ENCODE measurements at regions not wholly inside any gene's neighbourhood (a gene's known extent, or its start where the extent isn't known, plus 50 kb on each side); places are given as distances from the start of the nearest gene placed in this dataset.
"Not testable (repeated sequence)": the region's sequence is repeated elsewhere in the genome, so short reads cannot be mapped to it uniquely, and the experiment has no call there.

- not testable (repeated sequence) for TF ChIP-seq POLR2AphosphoS5 (IDR thresholded peaks at IDR 0.05; ENCODE audit: low read depth, low read length); POLR2A (IDR thresholded peaks at IDR 0.05; ENCODE audit: control extremely low read depth in 1 of 2, low read depth in 2 of 2, low read length in 2 of 2); CBX8 (IDR thresholded peaks at IDR 0.05; ENCODE audit: borderline replicate concordance, low read depth, low read length); POU5F1 (IDR thresholded peaks at IDR 0.05; ENCODE audit: low read depth, low read length); JUN (IDR thresholded peaks at IDR 0.05; ENCODE audit: low read depth, low read length); JUND (IDR thresholded peaks at IDR 0.05; ENCODE audit: low read length); EZH2 (IDR thresholded peaks at IDR 0.05; ENCODE audit: low read depth, low read length, severe bottlenecking); SP1 (IDR thresholded peaks at IDR 0.05; ENCODE audit: low read depth, low read length); NRF1 (IDR thresholded peaks at IDR 0.05; ENCODE audit: low read depth, low read length); TAF7 (optimal IDR thresholded peaks at IDR 0.05; ENCODE audit: borderline replicate concordance, low read depth, low read length); RAD21 (IDR thresholded peaks at IDR 0.05 in 1 of 2, conservative IDR thresholded peaks at IDR 0.05 in 1 of 2; ENCODE audit: low read depth in 2 of 2, low read length in 2 of 2); RBBP5 (IDR thresholded peaks at IDR 0.05; ENCODE audit: borderline replicate concordance, low read depth, low read length); CHD2 (IDR thresholded peaks at IDR 0.05; ENCODE audit: low read length)
- TF ChIP-seq, protein P1, sequence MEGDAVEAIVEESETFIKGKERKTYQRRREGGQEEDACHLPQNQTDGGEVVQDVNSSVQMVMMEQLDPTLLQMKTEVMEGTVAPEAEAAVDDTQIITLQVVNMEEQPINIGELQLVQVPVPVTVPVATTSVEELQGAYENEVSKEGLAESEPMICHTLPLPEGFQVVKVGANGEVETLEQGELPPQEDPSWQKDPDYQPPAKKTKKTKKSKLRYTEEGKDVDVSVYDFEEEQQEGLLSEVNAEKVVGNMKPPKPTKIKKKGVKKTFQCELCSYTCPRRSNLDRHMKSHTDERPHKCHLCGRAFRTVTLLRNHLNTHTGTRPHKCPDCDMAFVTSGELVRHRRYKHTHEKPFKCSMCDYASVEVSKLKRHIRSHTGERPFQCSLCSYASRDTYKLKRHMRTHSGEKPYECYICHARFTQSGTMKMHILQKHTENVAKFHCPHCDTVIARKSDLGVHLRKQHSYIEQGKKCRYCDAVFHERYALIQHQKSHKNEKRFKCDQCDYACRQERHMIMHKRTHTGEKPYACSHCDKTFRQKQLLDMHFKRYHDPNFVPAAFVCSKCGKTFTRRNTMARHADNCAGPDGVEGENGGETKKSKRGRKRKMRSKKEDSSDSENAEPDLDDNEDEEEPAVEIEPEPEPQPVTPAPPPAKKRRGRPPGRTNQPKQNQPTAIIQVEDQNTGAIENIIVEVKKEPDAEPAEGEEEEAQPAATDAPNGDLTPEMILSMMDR (IDR thresholded peaks at IDR 0.05; ENCODE audit: control extremely low read depth in 1 of 3, insufficient read depth in 1 of 3, low read depth in 1 of 3, low read length in 3 of 3): not testable (repeated sequence)
These were observed 50.5 kb upstream of the MRGPRE start for GRCh38 chr11:3282692-3283091.

All from H1 (cell line).